Stomach (tissue), 8 donors: ENCODE measurements at regions not wholly inside any gene's neighbourhood (a gene's known extent, or its start where the extent isn't known, plus 50 kb on each side); places are given as distances from the start of the nearest gene placed in this dataset.

ENCODE experiments used
- DNase-seq, 2 donors: peaks; one replicate each; pipeline versions ENCODE4 v3.0.0 to v3.0.0-alpha.2; 2013 to 2019
- H3K27ac ChIP-seq, 5 donors: fragments of 200-600 bp in 4 of 5; sonication (generic) in 4 of 5; one replicate each; pipeline ENCODE4 v1.5.1; 2013 to 2019; ENCODE audit warnings: mild to moderate bottlenecking in 1 of 5, moderate library complexity in 1 of 5
- H3K27me3 ChIP-seq, 3 donors: fragments of 200-600 bp; sonication (generic); one replicate each; pipeline ENCODE4 v1.5.1; 2017 to 2019; ENCODE audit warnings: mixed run types in 1 of 3
- H3K36me3 ChIP-seq, 4 donors: fragments of 200-600 bp; sonication (generic); 1 replicate in 3 of 4; 2 replicates in 1 of 4; pipeline ENCODE4 v1.5.1; 2016 to 2019
- H3K4me1 ChIP-seq, 4 donors: fragments of 200-600 bp; sonication (generic); one replicate each; pipeline ENCODE4 v1.5.1; 2016 to 2019
- H3K4me3 ChIP-seq, 4 donors: fragments of 200-600 bp; sonication (generic) in 3 of 4; one replicate each; pipeline ENCODE4 v1.5.1; 2016 to 2019; ENCODE audit warnings: mild to moderate bottlenecking in 1 of 4
- H3K9me3 ChIP-seq, 4 donors: fragments of 200-600 bp; sonication (generic); one replicate each; pipeline ENCODE4 v1.5.1; 2016 to 2019
- EP300 ChIP-seq: sonication (generic); formaldehyde crosslinking; IDR thresholded peaks from one replicate; pipeline ENCODE4 v1.6.1; 2017; ENCODE audit warnings: antibody characterized with exemption
- POLR2A ChIP-seq, 4 donors: fragments of 450-650 bp; IDR thresholded peaks; one replicate each; pipeline ENCODE4 v1.6.1; 2016; ENCODE audit warnings: antibody characterized with exemption in 4 of 4, control low read depth in 2 of 4, mild to moderate bottlenecking in 1 of 4, moderate library complexity in 1 of 4
- POLR2AphosphoS5 ChIP-seq, 3 donors: sonication (generic); formaldehyde crosslinking; IDR thresholded peaks; one replicate each; pipeline ENCODE4 v1.6.1; 2016; ENCODE audit warnings: antibody characterized with exemption in 3 of 3
- WGBS, 5 donors: extraction: QIAGEN DNeasy Blood & Tissue Kit in 3 of 5; methylation state at CpG; one replicate each; pipeline versions ENCODE4 v1.1.5 to v1.1.7; 2013 to 2018; 5-methylcytosine and 5-hydroxymethylcytosine counted together
- intact Hi-C: fragments of 100-400 bp; cut with DNase I; formaldehyde crosslinking; loops from one replicate; pipeline ENCODE4 v1.15.1; 2023; ENCODE audit warnings: low total_unique reads
- TF ChIP-seq, protein P1 (sequence below), 7 experiments: fragments of 450-650 bp in 4 of 7; fragments of 200-600 bp in 3 of 7; sonication (generic) in 3 of 7; IDR thresholded peaks; one replicate each; pipeline ENCODE4 v1.5.1; 2016 to 2019; ENCODE audit warnings: antibody characterized with exemption in 7 of 7, control low read depth in 2 of 7, mild to moderate bottlenecking in 1 of 7
- donor health status: healthy with polysubstance abuse.
- donor health status: Bipolar disorder and iron deficiency.
- donor health status: healthy.

DNA sequence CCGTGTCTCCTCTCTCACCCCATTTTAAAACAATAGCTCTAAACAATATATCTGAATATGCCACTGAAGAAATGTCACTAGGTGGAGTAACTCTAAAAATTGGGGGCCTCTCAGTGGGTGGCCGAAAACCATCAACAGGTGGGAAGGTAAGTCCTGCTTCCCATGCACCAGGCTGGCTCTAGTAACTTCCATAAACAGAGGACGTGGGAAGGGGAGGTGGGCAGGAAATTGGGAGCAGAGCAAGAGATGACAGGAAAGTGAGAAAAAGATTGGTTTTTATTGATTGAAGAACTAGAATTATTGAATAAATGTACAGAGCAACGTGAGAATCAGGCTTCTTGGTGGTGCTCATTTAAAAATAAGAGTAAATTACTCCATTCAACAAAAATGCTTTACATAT is 170.4 kb downstream of the SOCS6 start:
- no peak for DNase-seq
- no peak overlapping the region for H3K27ac ChIP-seq
- no peaks in the 10 kb centered on the region for H3K36me3 ChIP-seq
- peaks cover 0 to 32% (median 0%) of the 10 kb centered on the region in 3 donors for H3K27me3 ChIP-seq
- TF ChIP-seq EP300 (no peak), POLR2AphosphoS5 (IDR thresholded peaks at IDR 0.05) (no peak), POLR2A (IDR thresholded peaks at IDR 0.05) (no peak)
- TF ChIP-seq, protein P1, sequence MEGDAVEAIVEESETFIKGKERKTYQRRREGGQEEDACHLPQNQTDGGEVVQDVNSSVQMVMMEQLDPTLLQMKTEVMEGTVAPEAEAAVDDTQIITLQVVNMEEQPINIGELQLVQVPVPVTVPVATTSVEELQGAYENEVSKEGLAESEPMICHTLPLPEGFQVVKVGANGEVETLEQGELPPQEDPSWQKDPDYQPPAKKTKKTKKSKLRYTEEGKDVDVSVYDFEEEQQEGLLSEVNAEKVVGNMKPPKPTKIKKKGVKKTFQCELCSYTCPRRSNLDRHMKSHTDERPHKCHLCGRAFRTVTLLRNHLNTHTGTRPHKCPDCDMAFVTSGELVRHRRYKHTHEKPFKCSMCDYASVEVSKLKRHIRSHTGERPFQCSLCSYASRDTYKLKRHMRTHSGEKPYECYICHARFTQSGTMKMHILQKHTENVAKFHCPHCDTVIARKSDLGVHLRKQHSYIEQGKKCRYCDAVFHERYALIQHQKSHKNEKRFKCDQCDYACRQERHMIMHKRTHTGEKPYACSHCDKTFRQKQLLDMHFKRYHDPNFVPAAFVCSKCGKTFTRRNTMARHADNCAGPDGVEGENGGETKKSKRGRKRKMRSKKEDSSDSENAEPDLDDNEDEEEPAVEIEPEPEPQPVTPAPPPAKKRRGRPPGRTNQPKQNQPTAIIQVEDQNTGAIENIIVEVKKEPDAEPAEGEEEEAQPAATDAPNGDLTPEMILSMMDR (IDR thresholded peaks at IDR 0.05): no peak
- H3K9me3 ChIP-seq: no peaks in the 10 kb centered on the region
- no peak overlapping the region for H3K4me3 ChIP-seq
- intact Hi-C loops: no loop called here
- WGBS, 5 donors: 79 to 85% (median 81%) methylated on average over 4 of the region's 4 CpGs
- H3K4me1 ChIP-seq: peaks cover 0 to 3% (median 2%) of the 10 kb centered on the region in 4 donors

DNA sequence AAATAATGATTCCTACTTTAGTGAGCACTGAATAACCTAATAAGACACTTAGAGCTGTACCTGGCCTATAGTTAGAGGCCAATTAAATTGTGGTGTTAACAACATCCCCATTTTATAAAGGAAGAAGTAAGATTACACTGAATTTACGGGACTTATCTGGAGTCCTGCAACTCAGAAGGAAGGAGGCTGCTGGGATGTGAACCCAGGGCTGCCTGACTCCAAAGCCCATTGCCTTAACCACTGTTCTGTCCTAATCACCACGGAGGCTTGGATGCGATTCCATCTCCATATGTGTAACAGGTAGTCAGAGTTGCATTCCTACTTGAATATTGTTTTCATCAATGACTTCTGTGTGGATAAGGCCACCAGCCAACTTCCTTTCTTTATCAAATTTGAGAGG is 168.9 kb downstream of the SOCS6 start:
- TF ChIP-seq POLR2A (IDR thresholded peaks at IDR 0.05) (no peak), EP300 (no peak), POLR2AphosphoS5 (IDR thresholded peaks at IDR 0.05) (no peak)
- TF ChIP-seq, protein P1 (IDR thresholded peaks at IDR 0.05): no peak
- H3K4me1 ChIP-seq: no peaks in the 10 kb centered on the region
- no peak overlapping the region for H3K4me3 ChIP-seq
- no peaks in the 10 kb centered on the region for H3K9me3 ChIP-seq
- H3K36me3 ChIP-seq: no peaks in the 10 kb centered on the region
- intact Hi-C loops: no loop called here
- 81 to 91% (median 87%) methylated on average over 3 of the region's 3 CpGs for WGBS, 5 donors
- peaks cover 0 to 32% (median 0%) of the 10 kb centered on the region in 3 donors for H3K27me3 ChIP-seq
- H3K27ac ChIP-seq: no peak overlapping the region
- no peak for DNase-seq

DNA sequence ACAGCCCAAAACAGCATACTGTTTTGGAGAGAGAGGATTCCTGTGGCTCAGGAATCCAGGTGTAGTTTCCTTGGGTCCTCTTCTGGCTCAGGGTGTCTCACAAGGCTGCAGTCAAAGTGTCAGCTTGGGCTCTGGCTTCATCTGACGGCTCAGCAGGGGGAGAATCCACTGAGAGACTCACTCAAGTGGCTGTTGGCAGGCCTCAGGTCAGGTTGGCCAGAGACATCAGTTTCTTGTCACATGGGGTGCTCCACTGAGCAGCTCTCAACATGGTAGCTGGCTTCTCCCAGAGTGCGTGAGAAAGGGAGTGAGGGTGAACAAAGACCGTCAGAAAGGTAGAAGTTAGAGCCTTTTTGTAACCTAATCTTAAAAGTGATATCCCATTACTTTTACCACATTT is 168.4 kb downstream of the SOCS6 start:
- no peak for DNase-seq

DNA sequence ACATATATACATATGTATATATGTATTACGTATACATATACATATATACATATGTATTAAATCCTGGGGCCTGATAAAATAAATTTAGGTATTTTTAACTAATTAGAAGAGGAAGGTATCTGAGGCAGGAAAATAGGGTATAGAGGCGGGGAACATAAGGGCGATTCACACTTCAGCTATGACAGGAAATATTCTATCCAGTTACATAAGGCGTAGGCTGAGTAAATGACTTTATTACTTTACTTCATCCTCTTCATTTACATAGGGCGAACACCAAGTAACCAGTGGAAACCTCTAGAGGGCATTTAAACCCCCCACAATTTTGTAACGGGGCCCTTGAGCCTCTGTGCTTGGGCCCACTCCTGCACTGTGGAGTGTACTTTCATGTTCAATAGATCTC is 167.5 kb downstream of the SOCS6 start:
- intact Hi-C loops: no loop called here
- WGBS, 5 donors: 70 to 91% (median 85%) methylated on average over 6 of the region's 6 CpGs
- no peaks in the 10 kb centered on the region for H3K36me3 ChIP-seq

More for the DNA sequence above, 168.4 kb downstream of the SOCS6 start:
- H3K9me3 ChIP-seq: no peaks in the 10 kb centered on the region
- H3K27me3 ChIP-seq: peaks cover 0 to 38% (median 0%) of the 10 kb centered on the region in 3 donors
- 47 to 55% (median 53%) methylated on average over 3 of the region's 3 CpGs for WGBS, 5 donors
- intact Hi-C loops: no loop called here
- no peaks in the 10 kb centered on the region for H3K36me3 ChIP-seq
- no peak for TF ChIP-seq POLR2AphosphoS5 (IDR thresholded peaks at IDR 0.05)
- TF ChIP-seq EP300: no peak
- TF ChIP-seq, protein P1 (IDR thresholded peaks at IDR 0.05): no peak
- H3K27ac ChIP-seq: no peak overlapping the region
- H3K4me3 ChIP-seq: no peak overlapping the region
- H3K4me1 ChIP-seq: no peaks in the 10 kb centered on the region

More for the DNA sequence above, 167.5 kb downstream of the SOCS6 start:
- no peak for DNase-seq
- no peaks in the 10 kb centered on the region for H3K9me3 ChIP-seq
- TF ChIP-seq, protein P1 (IDR thresholded peaks at IDR 0.05): no peak
- TF ChIP-seq POLR2AphosphoS5 (IDR thresholded peaks at IDR 0.05) (no peak), EP300 (no peak), POLR2A (IDR thresholded peaks at IDR 0.05) (no peak)
- H3K27ac ChIP-seq: no peak overlapping the region
- no peaks in the 10 kb centered on the region for H3K4me1 ChIP-seq
- no peak overlapping the region for H3K4me3 ChIP-seq
- peaks cover 0 to 38% (median 0%) of the 10 kb centered on the region in 3 donors for H3K27me3 ChIP-seq
